Jurkat, Clone E6-1 (cell line): ENCODE measurements at regions not wholly inside any gene's neighbourhood (a gene's known extent, or its start where the extent isn't known, plus 50 kb on each side); places are given as distances from the start of the nearest gene placed in this dataset.

Experiments
- DNase-seq: peaks from one replicate; pipeline ENCODE4 v3.0.0-alpha.2; 2011; ENCODE audit warnings: low read depth, low spot score
- H3K4me3 ChIP-seq: 2 replicates; pipeline ENCODE4 v1.5.1; 2011; ENCODE audit warnings: mild to moderate bottlenecking, low read length, control low read depth, moderate library complexity

GRCh38 chr7:11221984-11222383 lies 248.3 kb downstream of the PHF14 start:
- no peak for DNase-seq
- no peak overlapping the region for H3K4me3 ChIP-seq

DNA sequence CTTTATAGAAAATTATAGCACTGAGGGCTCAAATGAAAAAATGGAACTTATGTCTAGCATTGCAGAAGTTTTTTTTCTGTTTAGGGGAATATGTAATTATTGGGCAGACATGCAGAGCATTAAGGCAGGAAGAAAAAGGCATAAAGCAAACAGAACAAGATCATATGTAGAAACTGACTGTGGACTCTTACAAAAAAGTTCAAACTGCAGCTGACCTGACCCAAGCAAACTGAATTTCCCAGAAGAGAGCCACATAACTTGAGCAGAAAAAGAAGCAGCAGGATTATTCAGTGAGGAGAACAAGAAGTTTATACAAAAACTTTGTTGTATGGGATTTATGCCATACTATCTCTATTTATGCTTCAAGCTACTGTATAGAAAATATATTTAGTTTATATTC lies 250.9 kb downstream of the PHF14 start:
- DNase-seq = no peak
- H3K4me3 ChIP-seq = no peak overlapping the region

DNA sequence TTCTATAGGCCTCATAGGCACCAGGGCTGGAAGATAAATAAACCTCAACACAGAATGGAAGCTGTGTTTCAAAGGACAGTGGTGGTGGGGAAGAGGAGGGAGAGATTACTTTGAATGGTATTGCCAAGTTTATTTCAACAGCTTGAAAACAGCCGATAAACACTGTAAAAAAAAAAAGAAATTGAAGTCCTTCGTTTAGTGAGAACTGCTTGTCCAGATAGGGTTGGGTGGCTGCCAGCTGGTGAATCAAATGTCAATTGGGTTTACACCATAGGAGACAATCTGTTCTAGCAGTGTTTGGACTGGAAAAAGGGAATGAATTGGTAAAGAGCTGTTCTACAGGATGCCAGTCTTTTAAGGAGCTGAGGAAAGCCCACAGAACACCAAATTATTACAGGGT lies 254.8 kb downstream of the PHF14 start:
- no peak for DNase-seq

GRCh38 chr7:11231190-11231589 lies 257.5 kb downstream of the PHF14 start:
- DNase-seq = no peak
- H3K4me3 ChIP-seq = no peak overlapping the region

More for the DNA sequence above, 254.8 kb downstream of the PHF14 start:
- H3K4me3 ChIP-seq = no peak overlapping the region

GRCh38 chr7:11232462-11232861 lies 258.8 kb downstream of the PHF14 start:
- no peak for DNase-seq
- no peak overlapping the region for H3K4me3 ChIP-seq

GRCh38 chr7:11233871-11234270 lies 260.2 kb downstream of the PHF14 start:
- no peak for DNase-seq
- no peak overlapping the region for H3K4me3 ChIP-seq

GRCh38 chr7:11235491-11235890 lies 261.8 kb downstream of the PHF14 start:
- H3K4me3 ChIP-seq = no peak overlapping the region
- no peak for DNase-seq

DNA sequence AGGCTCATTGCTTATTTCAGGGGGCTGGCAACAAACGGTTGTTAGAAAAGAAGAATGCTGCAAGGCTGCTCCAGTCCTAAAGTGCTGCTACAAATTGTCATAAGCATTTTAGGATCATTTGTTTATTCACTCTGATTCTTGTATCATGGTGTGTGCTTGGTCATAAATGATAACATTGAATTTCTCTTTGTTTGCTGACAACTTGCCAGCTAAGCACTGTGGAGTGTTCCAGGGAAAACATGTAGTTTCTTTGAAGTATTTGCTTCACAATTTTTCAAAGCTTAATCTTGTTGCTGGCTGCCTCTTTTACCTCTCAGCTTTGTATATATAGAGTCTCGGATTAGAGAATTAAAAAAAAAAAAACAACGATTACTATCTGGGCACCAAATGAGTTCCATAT lies 263.0 kb downstream of the PHF14 start:
- no peak overlapping the region for H3K4me3 ChIP-seq
- DNase-seq = no peak

DNA sequence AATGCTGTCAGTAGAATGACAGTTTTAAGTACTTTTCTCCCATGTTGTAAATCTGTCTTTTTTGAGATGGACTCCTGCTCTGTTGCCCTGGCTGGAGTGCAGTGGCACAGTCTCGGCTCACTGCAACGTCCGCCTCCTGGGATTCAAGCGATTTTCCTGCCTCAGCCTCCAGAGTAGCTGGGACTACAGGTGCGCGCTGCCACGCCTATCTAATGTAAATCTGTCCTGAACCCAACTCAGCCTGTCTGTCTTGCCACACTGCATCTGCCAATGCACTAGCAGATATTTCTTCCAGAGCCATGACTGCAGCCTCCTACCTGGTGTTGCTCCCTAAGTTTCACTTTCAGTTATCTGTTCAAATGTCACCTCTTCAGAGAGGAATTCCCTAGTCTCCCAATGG lies 264.1 kb downstream of the PHF14 start:
- DNase-seq = no peak

DNA sequence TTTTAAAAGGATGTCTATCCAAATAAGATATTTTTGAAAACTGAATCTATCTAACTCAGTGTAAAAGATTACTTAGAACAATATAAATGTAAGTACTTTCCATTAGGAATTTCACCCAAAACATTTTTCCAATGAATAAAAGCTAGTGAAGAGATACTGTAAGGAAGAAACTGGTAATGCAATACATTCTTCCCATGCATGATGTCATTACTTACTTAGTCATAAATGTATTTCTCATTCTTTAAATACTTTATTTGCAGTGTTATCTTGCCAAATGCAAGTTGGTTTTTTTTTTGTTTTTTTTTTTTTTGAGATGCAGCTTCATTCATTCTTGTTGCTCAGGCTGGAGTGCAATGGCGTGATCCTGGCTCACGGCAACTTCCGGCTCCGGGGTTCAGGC lies 265.6 kb downstream of the PHF14 start:
- H3K4me3 ChIP-seq = no peak overlapping the region
- no peak for DNase-seq

More for the DNA sequence above, 264.1 kb downstream of the PHF14 start:
- H3K4me3 ChIP-seq = no peak overlapping the region

- H3K4me3 ChIP-seq = no peak overlapping the region
- no peak for DNase-seq
These were observed 270.1 kb downstream of the PHF14 start for GRCh38 chr7:11243739-11244138.

DNA sequence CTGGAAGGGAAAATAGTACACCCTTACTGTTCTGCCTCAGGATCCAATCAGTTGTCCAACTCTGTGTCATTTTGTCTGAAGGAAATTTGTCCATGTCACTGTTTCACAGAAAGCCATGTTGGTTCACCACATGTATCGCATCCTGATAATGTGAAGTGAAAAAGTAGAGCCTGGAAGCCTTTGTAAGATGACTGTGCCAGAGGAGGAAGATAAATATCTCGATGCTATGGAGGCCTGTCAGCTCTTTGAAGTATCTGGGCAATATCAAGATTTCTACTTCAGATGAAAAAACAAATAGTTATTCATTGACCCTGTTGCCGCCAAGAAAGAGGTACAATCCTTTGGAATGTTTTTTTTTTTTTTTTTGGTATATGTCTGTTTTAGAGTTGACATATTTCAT lies 270.5 kb downstream of the PHF14 start:
- H3K4me3 ChIP-seq = no peak overlapping the region
- DNase-seq = no peak

GRCh38 chr7:11247545-11247944 lies 273.9 kb downstream of the PHF14 start:
- no peak for DNase-seq
- H3K4me3 ChIP-seq = no peak overlapping the region

DNA sequence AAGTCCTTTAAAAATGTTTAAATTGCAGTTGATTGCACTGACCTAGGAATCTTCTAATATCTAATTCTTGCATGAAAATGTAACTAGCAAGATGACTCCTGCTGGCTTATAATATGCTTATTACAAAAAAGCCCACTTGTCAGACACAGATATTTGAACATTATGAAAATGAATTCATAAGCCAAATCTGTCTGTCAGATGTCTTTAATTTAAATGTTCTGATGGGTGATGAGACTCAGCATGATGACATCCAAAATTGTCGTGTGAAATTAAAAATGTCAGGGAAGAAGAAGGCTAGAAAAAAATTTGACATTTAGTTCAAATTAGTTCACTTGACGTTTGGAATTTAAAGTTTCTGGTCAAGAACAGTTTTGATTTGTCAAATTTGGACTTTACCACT lies 277.8 kb downstream of the PHF14 start:
- no peak overlapping the region for H3K4me3 ChIP-seq
- DNase-seq = no peak

- DNase-seq = no peak
- no peak overlapping the region for H3K4me3 ChIP-seq
These were observed 278.4 kb downstream of the PHF14 start for GRCh38 chr7:11252011-11252607.

DNA sequence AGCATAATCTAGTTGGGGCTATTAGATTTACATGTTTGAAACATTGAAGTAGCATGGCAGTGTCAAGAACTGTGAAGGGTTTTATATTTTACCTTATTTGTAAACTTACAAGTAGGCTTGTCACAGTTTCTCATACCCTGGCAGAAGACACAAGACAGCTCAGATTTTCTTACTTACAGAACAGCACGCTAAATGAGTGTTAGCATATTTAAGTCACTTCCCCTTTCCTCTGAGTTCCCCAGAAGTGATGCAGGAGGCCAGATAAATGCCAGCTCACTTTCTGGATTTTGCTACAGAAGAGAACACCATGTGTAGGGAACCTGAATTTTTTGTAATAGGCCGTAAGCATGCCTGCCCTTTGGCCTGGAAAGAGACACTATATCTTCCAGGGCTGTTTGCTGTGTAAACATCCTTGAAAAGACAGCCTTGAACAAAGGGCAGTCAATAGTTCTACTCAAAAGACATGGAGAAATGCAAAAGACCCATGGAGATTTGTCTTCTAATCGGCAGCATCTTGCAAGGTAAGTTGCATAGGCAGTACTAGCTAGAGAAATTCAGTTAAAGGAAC lies 279.1 kb downstream of the PHF14 start:
- DNase-seq = no peak
- H3K4me3 ChIP-seq = no peak overlapping the region

GRCh38 chr7:11256501-11256900 lies 282.8 kb downstream of the PHF14 start:
- no peak for DNase-seq
- no peak overlapping the region for H3K4me3 ChIP-seq

DNA sequence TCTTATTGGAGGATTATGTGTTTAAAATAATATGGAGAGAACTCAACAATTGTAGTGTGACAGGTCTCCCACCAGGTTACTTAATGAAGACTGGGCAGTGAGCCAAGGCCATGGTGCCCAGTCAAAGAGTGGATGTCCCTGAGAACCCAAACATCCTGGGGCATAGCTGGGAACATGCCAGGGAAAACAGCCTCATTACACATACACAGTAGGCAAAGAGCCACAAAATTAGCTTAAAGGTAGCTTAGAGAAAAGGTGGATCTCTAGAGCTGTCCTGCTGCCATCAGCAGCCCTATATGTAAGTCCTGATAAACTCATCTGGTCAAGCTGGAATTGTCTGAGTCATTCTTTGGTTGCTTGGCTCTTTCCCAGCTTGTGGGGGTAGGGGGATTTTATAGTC lies 287.8 kb downstream of the PHF14 start:
- DNase-seq = no peak

GRCh38 chr7:11266101-11266500 lies 292.4 kb downstream of the PHF14 start:
- no peak for DNase-seq
- no peak overlapping the region for H3K4me3 ChIP-seq

More for the DNA sequence above, 287.8 kb downstream of the PHF14 start:
- H3K4me3 ChIP-seq = no peak overlapping the region

DNA sequence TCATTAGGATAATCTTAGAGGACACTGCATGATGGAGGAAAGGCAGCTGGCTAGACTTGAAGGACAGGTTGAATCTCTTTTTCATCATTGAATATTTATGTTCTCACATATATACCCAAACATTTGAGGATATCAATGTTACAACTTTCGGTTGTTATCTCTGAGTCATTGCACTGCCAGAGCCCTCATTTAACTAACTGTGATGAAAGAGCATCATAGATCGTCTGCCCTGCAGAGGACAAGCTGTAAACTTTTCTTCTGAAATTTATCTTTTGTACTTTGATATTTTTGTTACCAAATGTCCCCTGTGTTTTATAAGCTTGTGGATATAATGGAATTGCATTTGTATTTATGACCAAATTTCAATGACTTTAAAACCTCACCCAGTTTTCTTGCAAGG lies 298.7 kb downstream of the PHF14 start:
- DNase-seq = no peak
- H3K4me3 ChIP-seq = no peak overlapping the region

DNA sequence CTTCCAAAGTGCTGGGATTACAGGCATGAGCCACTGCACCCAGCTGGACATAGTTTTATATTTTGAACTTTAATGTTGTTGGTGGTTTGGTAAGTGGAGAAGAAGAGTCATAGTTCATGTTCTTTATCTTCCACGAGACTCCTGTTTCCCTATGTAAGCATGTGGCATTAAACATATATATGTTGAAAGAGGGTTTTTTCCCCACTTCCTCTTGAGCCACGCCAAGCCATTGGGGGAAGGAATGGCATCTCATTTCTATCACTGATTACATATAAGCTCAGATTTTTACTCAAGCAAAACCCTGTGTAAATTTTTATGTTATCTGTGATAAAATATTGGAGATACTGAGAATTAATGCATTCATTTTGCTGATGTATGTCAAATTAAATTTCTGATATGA lies 300.4 kb downstream of the PHF14 start:
- no peak overlapping the region for H3K4me3 ChIP-seq
- no peak for DNase-seq
